Liver (tissue), 8 donors: ENCODE measurements at regions not wholly inside any gene's neighbourhood (a gene's known extent, or its start where the extent isn't known, plus 50 kb on each side); places are given as distances from the start of the nearest gene placed in this dataset.

Experiments used
- DNase-seq: peaks from one replicate; pipeline ENCODE4 v3.0.0-alpha.2; 2017; ENCODE audit warnings: low spot score
- H3K27ac ChIP-seq, 2 donors: one replicate each; pipeline ENCODE4 v1.7.0; 2013; ENCODE audit warnings: inconsistent platforms in 2 of 2, low read length in 2 of 2, control low read depth in 1 of 2, low read depth in 1 of 2, mild to moderate bottlenecking in 1 of 2
- H3K27me3 ChIP-seq, 4 donors: one replicate each; pipeline versions ENCODE4 v1.6.1 to v1.7.0; 2013; ENCODE audit warnings: low read length in 3 of 4, inconsistent platforms in 1 of 4, mild to moderate bottlenecking in 1 of 4, moderate library complexity in 1 of 4; ENCODE audit not compliant: control insufficient read depth in 4 of 4, insufficient read depth in 4 of 4
- H3K36me3 ChIP-seq, 4 donors: one replicate each; pipeline versions ENCODE4 v1.6.1 to v1.7.0; 2013; ENCODE audit warnings: low read length in 3 of 4, mild to moderate bottlenecking in 3 of 4, low read depth in 1 of 4, moderate library complexity in 1 of 4; ENCODE audit not compliant: control insufficient read depth in 4 of 4, insufficient read depth in 3 of 4
- H3K4me1 ChIP-seq, 4 donors: one replicate each; pipeline versions ENCODE4 v1.6.1 to v1.7.0; 2013; ENCODE audit warnings: low read length in 3 of 4, mild to moderate bottlenecking in 3 of 4, moderate library complexity in 1 of 4; ENCODE audit not compliant: control insufficient read depth in 4 of 4, insufficient read depth in 4 of 4
- H3K4me3 ChIP-seq, 3 donors: one replicate each; pipeline versions ENCODE4 v1.6.1 to v1.7.0; 2013; ENCODE audit warnings: low read length in 3 of 3, control low read depth in 1 of 3, low read depth in 1 of 3, mild to moderate bottlenecking in 1 of 3
- H3K9ac ChIP-seq, 2 donors: one replicate each; pipeline ENCODE4 v1.7.0; 2013; ENCODE audit warnings: low read length in 2 of 2, mild to moderate bottlenecking in 2 of 2, moderate library complexity in 2 of 2, control low read depth in 1 of 2, low read depth in 1 of 2
- H3K9me3 ChIP-seq, 4 donors: one replicate each; pipeline versions ENCODE4 v1.6.1 to v1.7.0; 2013; ENCODE audit warnings: low read length in 3 of 4; ENCODE audit not compliant: control insufficient read depth in 4 of 4
- EGR1 ChIP-seq, 2 donors: IDR thresholded peaks; 2 replicates each; pipeline ENCODE4 v1.6.1; 2016 to 2018; ENCODE audit warnings: antibody characterized with exemption in 2 of 2, low read depth in 2 of 2
- FOXA1 ChIP-seq: IDR thresholded peaks from 2 replicates; pipeline ENCODE4 v1.6.1; 2016; ENCODE audit warnings: antibody characterized with exemption
- FOXA2 ChIP-seq: IDR thresholded peaks from 2 replicates; pipeline ENCODE4 v1.6.1; 2016; ENCODE audit warnings: antibody characterized with exemption
- GABPA ChIP-seq, 2 donors: IDR thresholded peaks in 1 of 2; conservative IDR thresholded peaks in 1 of 2; 2 replicates each; pipeline ENCODE4 v1.6.1; 2016; ENCODE audit warnings: antibody characterized with exemption in 2 of 2, mild to moderate bottlenecking in 1 of 2, moderate library complexity in 1 of 2
- HNF4A ChIP-seq, 2 donors: conservative IDR thresholded peaks; 2 replicates each; pipeline ENCODE4 v1.6.1; 2016; ENCODE audit warnings: antibody characterized with exemption in 2 of 2, mild to moderate bottlenecking in 2 of 2
- HNF4G ChIP-seq: IDR thresholded peaks from 2 replicates; pipeline ENCODE4 v1.6.1; 2016; ENCODE audit warnings: antibody characterized with exemption
- JUND ChIP-seq, 2 donors: IDR thresholded peaks; 2 replicates each; pipeline ENCODE4 v1.6.1; 2016; ENCODE audit warnings: antibody characterized with exemption in 2 of 2
- NR2F2 ChIP-seq: IDR thresholded peaks from 2 replicates; pipeline ENCODE4 v1.6.1; 2016; ENCODE audit warnings: antibody characterized with exemption
- RAD21 ChIP-seq, 2 donors: IDR thresholded peaks; 2 replicates each; pipeline ENCODE4 v1.6.1; 2016; ENCODE audit warnings: antibody characterized with exemption in 2 of 2, mild to moderate bottlenecking in 2 of 2
- RXRA ChIP-seq, 2 donors: IDR thresholded peaks; 2 replicates each; pipeline ENCODE4 v1.6.1; 2017 to 2018; ENCODE audit warnings: antibody characterized with exemption in 2 of 2, mild to moderate bottlenecking in 1 of 2
- SP1 ChIP-seq: IDR thresholded peaks from 2 replicates; pipeline ENCODE4 v1.6.1; 2018; ENCODE audit warnings: antibody characterized with exemption, mild to moderate bottlenecking
- TAF1 ChIP-seq: conservative IDR thresholded peaks from 2 replicates; pipeline ENCODE4 v1.6.1; 2016; ENCODE audit warnings: antibody characterized with exemption, mild to moderate bottlenecking
- YY1 ChIP-seq: IDR thresholded peaks from 2 replicates; pipeline ENCODE4 v1.6.1; 2016; ENCODE audit warnings: antibody characterized with exemption, mild to moderate bottlenecking
- WGBS: extraction: QIAGEN DNeasy Blood & Tissue Kit; methylation state at CpG from one replicate; pipeline ENCODE4 v1.1.7; 2013; 5-methylcytosine and 5-hydroxymethylcytosine counted together
- TF ChIP-seq, protein P1 (sequence below): IDR thresholded peaks from 2 replicates; pipeline ENCODE4 v1.6.1; 2016; ENCODE audit warnings: antibody characterized with exemption
- TF ChIP-seq, protein P2 (sequence below): fragments of 150-350 bp; IDR thresholded peaks from 2 replicates; pipeline ENCODE4 v1.5.1; 2017; ENCODE audit warnings: improper control_type of control experiment, low read depth, low read length; ENCODE audit not compliant: missing input control
- TF ChIP-seq, protein P3 (sequence below): IDR thresholded peaks from 2 replicates; pipeline ENCODE4 v1.6.1; 2016; ENCODE audit warnings: antibody characterized with exemption
- TF ChIP-seq, protein P4 (sequence below): IDR thresholded peaks from 2 replicates; pipeline ENCODE4 v1.6.1; 2016; ENCODE audit warnings: antibody characterized with exemption
- TF ChIP-seq, protein P5 (sequence below): IDR thresholded peaks from 2 replicates; pipeline ENCODE4 v1.6.1; 2016; ENCODE audit warnings: antibody characterized with exemption, mild to moderate bottlenecking
- donor health status: healthy.
- donor health status: healthy.
- donor health status: healthy.
- donor health status: healthy.
- donor health status: healthy.

DNA sequence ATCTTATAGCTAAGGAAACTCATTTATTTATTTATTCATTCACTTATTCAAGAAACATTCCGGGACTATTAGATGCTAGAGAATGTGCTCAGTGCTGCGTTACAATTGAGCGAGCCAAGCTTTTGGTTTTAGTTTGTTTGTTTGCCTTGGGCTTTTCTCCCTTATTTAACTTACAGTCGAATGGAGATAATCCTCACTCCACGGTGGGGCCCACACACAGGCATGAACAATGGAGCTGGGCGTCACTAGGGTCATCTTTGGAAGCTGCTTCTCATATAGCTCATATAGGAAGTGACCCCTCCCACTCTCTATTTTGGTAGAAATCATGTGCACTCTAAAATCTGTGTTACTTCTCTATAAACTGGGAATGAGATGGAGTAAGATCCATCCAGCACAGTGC lies 210.0 kb downstream of the TMEM114 start:
- Histone ChIP-seq H3K27me3 (peaks cover 0 to 16% (median 0%) of the 10 kb centered on the region in 4 donors), H3K9ac (no peak overlapping the region), H3K4me1 (no peaks in the 10 kb centered on the region), H3K9me3 (peaks cover 0 to 1% (median 0%) of the 10 kb centered on the region in 4 donors), H3K27ac (no peak overlapping the region), H3K36me3 (no peaks in the 10 kb centered on the region), H3K4me3 (no peak overlapping the region)
- WGBS, result 49% methylated on average over 6 of the region's 6 CpGs
- no peak for DNase-seq
- TF ChIP-seq JUND (IDR thresholded peaks at IDR 0.05) (no peak), FOXA1 (no peak), RXRA (IDR thresholded peaks at IDR 0.05) (no peak), RAD21 (IDR thresholded peaks at IDR 0.05) (no peak), SP1 (no peak), NR2F2 (no peak), YY1 (no peak), GABPA (IDR thresholded peaks at IDR 0.05 in 1 of 2, conservative IDR thresholded peaks at IDR 0.05 in 1 of 2) (no peak), HNF4A (conservative IDR thresholded peaks at IDR 0.05) (no peak), EGR1 (IDR thresholded peaks at IDR 0.05; ENCODE audit: low read depth in 2 of 2) (no peak), HNF4G (no peak), TAF1 (no peak), FOXA2 (no peak)
- TF ChIP-seq, protein P1, sequence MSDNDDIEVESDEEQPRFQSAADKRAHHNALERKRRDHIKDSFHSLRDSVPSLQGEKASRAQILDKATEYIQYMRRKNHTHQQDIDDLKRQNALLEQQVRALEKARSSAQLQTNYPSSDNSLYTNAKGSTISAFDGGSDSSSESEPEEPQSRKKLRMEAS, result no peak
- TF ChIP-seq, protein P2, sequence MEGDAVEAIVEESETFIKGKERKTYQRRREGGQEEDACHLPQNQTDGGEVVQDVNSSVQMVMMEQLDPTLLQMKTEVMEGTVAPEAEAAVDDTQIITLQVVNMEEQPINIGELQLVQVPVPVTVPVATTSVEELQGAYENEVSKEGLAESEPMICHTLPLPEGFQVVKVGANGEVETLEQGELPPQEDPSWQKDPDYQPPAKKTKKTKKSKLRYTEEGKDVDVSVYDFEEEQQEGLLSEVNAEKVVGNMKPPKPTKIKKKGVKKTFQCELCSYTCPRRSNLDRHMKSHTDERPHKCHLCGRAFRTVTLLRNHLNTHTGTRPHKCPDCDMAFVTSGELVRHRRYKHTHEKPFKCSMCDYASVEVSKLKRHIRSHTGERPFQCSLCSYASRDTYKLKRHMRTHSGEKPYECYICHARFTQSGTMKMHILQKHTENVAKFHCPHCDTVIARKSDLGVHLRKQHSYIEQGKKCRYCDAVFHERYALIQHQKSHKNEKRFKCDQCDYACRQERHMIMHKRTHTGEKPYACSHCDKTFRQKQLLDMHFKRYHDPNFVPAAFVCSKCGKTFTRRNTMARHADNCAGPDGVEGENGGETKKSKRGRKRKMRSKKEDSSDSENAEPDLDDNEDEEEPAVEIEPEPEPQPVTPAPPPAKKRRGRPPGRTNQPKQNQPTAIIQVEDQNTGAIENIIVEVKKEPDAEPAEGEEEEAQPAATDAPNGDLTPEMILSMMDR, result no peak
- TF ChIP-seq, protein P3, sequence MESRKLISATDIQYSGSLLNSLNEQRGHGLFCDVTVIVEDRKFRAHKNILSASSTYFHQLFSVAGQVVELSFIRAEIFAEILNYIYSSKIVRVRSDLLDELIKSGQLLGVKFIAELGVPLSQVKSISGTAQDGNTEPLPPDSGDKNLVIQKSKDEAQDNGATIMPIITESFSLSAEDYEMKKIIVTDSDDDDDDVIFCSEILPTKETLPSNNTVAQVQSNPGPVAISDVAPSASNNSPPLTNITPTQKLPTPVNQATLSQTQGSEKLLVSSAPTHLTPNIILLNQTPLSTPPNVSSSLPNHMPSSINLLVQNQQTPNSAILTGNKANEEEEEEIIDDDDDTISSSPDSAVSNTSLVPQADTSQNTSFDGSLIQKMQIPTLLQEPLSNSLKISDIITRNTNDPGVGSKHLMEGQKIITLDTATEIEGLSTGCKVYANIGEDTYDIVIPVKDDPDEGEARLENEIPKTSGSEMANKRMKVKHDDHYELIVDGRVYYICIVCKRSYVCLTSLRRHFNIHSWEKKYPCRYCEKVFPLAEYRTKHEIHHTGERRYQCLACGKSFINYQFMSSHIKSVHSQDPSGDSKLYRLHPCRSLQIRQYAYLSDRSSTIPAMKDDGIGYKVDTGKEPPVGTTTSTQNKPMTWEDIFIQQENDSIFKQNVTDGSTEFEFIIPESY, result no peak
- TF ChIP-seq, protein P4, sequence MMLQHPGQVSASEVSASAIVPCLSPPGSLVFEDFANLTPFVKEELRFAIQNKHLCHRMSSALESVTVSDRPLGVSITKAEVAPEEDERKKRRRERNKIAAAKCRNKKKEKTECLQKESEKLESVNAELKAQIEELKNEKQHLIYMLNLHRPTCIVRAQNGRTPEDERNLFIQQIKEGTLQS, result no peak
- TF ChIP-seq, protein P5, sequence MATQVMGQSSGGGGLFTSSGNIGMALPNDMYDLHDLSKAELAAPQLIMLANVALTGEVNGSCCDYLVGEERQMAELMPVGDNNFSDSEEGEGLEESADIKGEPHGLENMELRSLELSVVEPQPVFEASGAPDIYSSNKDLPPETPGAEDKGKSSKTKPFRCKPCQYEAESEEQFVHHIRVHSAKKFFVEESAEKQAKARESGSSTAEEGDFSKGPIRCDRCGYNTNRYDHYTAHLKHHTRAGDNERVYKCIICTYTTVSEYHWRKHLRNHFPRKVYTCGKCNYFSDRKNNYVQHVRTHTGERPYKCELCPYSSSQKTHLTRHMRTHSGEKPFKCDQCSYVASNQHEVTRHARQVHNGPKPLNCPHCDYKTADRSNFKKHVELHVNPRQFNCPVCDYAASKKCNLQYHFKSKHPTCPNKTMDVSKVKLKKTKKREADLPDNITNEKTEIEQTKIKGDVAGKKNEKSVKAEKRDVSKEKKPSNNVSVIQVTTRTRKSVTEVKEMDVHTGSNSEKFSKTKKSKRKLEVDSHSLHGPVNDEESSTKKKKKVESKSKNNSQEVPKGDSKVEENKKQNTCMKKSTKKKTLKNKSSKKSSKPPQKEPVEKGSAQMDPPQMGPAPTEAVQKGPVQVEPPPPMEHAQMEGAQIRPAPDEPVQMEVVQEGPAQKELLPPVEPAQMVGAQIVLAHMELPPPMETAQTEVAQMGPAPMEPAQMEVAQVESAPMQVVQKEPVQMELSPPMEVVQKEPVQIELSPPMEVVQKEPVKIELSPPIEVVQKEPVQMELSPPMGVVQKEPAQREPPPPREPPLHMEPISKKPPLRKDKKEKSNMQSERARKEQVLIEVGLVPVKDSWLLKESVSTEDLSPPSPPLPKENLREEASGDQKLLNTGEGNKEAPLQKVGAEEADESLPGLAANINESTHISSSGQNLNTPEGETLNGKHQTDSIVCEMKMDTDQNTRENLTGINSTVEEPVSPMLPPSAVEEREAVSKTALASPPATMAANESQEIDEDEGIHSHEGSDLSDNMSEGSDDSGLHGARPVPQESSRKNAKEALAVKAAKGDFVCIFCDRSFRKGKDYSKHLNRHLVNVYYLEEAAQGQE, result no peak
